NCI-H526 treated with DMSO at 0.1 percent for 48 hours (cell line): ENCODE measurements at regions not wholly inside any gene's neighbourhood (a gene's known extent, or its start where the extent isn't known, plus 50 kb on each side); places are given as distances from the start of the nearest gene placed in this dataset.
"Not testable (repeated sequence)": the region's sequence is repeated elsewhere in the genome, so short reads cannot be mapped to it uniquely, and the experiment has no call there.

Source experiments
- DNase-seq: peaks from one replicate; lab custom pipeline; 2025; lab: John Stamatoyannopoulos, UW

GRCh38 chr10:109809954-109810353 is 113.4 kb downstream of the XPNPEP1 start:
- DNase-seq: not testable (repeated sequence)

GRCh38 chr10:109801191-109801590 is 122.1 kb downstream of the XPNPEP1 start:
- not testable (repeated sequence) for DNase-seq

- DNase-seq: no peak
Measured at GRCh38 chr10:109790647-109791046, 132.7 kb downstream of the XPNPEP1 start.

- DNase-seq: no peak
Measured at GRCh38 chr10:109784236-109784635, 139.1 kb downstream of the XPNPEP1 start.

- no peak for DNase-seq
Measured at GRCh38 chr10:109783286-109783685, 140.0 kb downstream of the XPNPEP1 start.

- no peak for DNase-seq
Measured at GRCh38 chr10:109780997-109781396, 142.3 kb downstream of the XPNPEP1 start.

GRCh38 chr10:109778993-109779392 is 144.3 kb downstream of the XPNPEP1 start:
- DNase-seq: no peak

GRCh38 chr10:109774121-109774440 is 149.2 kb downstream of the XPNPEP1 start:
- DNase-seq: no peak

- no peak for DNase-seq
Measured at GRCh38 chr10:109773288-109774120, 149.8 kb downstream of the XPNPEP1 start.

- DNase-seq: no peak
Measured at GRCh38 chr10:109770663-109771062, 152.6 kb downstream of the XPNPEP1 start.

- no peak for DNase-seq
Measured at GRCh38 chr10:109769966-109770365, 153.3 kb downstream of the XPNPEP1 start.

- no peak for DNase-seq
Measured at GRCh38 chr10:109765838-109766237, 157.5 kb downstream of the XPNPEP1 start.

- DNase-seq: no peak
Measured at GRCh38 chr10:109762555-109762954, 160.8 kb downstream of the XPNPEP1 start.

GRCh38 chr10:109757670-109758069 is 165.6 kb downstream of the XPNPEP1 start:
- not testable (repeated sequence) for DNase-seq

- DNase-seq: no peak
Measured at GRCh38 chr10:109746861-109747260, 176.4 kb downstream of the XPNPEP1 start.

GRCh38 chr10:109744020-109744419 is 179.3 kb downstream of the XPNPEP1 start:
- no peak for DNase-seq

GRCh38 chr10:109743574-109743973 is 179.7 kb downstream of the XPNPEP1 start:
- DNase-seq: no peak

GRCh38 chr10:109743146-109743545 is 180.2 kb downstream of the XPNPEP1 start:
- DNase-seq: no peak

GRCh38 chr10:109741712-109742111 is 181.6 kb downstream of the XPNPEP1 start:
- no peak for DNase-seq

- DNase-seq: no peak
Measured at GRCh38 chr10:109740436-109740835, 182.9 kb downstream of the XPNPEP1 start.

GRCh38 chr10:109737626-109738025 is 185.7 kb downstream of the XPNPEP1 start:
- no peak for DNase-seq

- no peak for DNase-seq
Measured at GRCh38 chr10:109737009-109737408, 186.3 kb downstream of the XPNPEP1 start.

- DNase-seq: no peak
Measured at GRCh38 chr10:109735776-109736175, 187.5 kb downstream of the XPNPEP1 start.
